ENCODE measurements at regions not wholly inside any gene's neighbourhood (a gene's known extent, or its start where the extent isn't known, plus 50 kb on each side); places are given as distances from the start of the nearest gene placed in this dataset.

DNA sequence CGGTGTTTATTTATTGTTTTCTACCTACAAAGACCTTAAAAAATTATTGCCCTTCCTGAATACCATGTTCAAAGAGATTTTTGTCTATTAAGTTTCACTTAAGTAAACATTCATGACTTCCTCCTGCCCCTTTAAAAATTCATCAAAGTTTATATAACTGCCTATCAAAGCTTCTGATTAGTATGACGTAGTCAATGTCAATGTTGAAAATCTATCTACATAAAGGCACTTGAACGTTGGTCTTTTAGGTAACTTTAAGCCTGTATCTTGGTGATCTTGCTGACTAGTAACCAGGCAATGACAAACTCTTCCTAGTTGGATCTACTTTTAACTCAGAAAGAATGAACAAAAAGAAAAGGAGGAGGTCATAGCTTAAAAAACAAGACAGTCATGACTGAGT is 97.2 kb downstream of the MAIP1 start:
- Histone ChIP-seq H3K79me2 (ENCODE audit: control insufficient read depth, insufficient read depth, low read length) (no peaks in the 10 kb centered on the region), H4K20me1 (ENCODE audit: control insufficient read depth, insufficient read depth, low read length, poor library complexity, severe bottlenecking) (no peaks in the 10 kb centered on the region), H3K4me2 (replicated peaks; ENCODE audit: low read depth, low read length, poor library complexity, severe bottlenecking) (no peak overlapping the region), H3K27ac (ENCODE audit: low read length in 2 of 2) (no peak overlapping the region), H3K9ac (ENCODE audit: low read length) (no peak overlapping the region), H3K27me3 (replicated peaks in 1 of 4; ENCODE audit: control extremely low read depth in 1 of 4, control insufficient read depth in 3 of 4, insufficient read depth in 4 of 4, low read length in 3 of 4) (peaks cover 0 to 5% (median 0%) of the 10 kb centered on the region in 4 experiments), H3K4me1 (ENCODE audit: control insufficient read depth in 2 of 2, insufficient read depth in 2 of 2, low read length in 2 of 2) (no peaks in the 10 kb centered on the region), H2AFZ (ENCODE audit: insufficient read depth, low read depth, low read length, poor library complexity, severe bottlenecking) (no peak overlapping the region), H3K4me3 (ENCODE audit: control extremely low read depth in 1 of 5, extremely low read depth in 1 of 5, insufficient read depth in 1 of 5, low read depth in 2 of 5, low read length in 4 of 5) (no peak overlapping the region), H3K36me3 (replicated peaks in 1 of 2; ENCODE audit: control extremely low read depth in 1 of 2, control insufficient read depth in 1 of 2, extremely low read depth in 1 of 2, insufficient read depth in 2 of 2, low read length in 1 of 2) (no peaks in the 10 kb centered on the region), H3K9me3 (ENCODE audit: control extremely low read depth in 1 of 3, control insufficient read depth in 2 of 3, insufficient read depth in 1 of 3, low read length in 2 of 3) (no peaks in the 10 kb centered on the region)
- ChIA-PET POLR2A (no interaction called here), CTCF (no interaction called here)
- Mint-ChIP-seq H3K4me1 (no peaks in the 10 kb centered on the region), H3K27me3 (peaks cover 15% of the 10 kb centered on the region), H3K4me3 (no peak overlapping the region), H3K9me3 (ENCODE audit: insufficient read depth) (peaks cover 3% of the 10 kb centered on the region), H3K27ac (no peak overlapping the region)
- no peak for DNase-seq
- no peak for ATAC-seq (ENCODE audit: low read depth)
- WGBS (ENCODE audit: insufficient coverage): no CpG with 5 or more reads among the region's 3 CpGs
- intact Hi-C loops (cut with micrococcal nuclease): no loop called here
- TF ChIP-seq, protein P1, sequence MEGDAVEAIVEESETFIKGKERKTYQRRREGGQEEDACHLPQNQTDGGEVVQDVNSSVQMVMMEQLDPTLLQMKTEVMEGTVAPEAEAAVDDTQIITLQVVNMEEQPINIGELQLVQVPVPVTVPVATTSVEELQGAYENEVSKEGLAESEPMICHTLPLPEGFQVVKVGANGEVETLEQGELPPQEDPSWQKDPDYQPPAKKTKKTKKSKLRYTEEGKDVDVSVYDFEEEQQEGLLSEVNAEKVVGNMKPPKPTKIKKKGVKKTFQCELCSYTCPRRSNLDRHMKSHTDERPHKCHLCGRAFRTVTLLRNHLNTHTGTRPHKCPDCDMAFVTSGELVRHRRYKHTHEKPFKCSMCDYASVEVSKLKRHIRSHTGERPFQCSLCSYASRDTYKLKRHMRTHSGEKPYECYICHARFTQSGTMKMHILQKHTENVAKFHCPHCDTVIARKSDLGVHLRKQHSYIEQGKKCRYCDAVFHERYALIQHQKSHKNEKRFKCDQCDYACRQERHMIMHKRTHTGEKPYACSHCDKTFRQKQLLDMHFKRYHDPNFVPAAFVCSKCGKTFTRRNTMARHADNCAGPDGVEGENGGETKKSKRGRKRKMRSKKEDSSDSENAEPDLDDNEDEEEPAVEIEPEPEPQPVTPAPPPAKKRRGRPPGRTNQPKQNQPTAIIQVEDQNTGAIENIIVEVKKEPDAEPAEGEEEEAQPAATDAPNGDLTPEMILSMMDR (IDR thresholded peaks at IDR 0.05): no peak
- no peak for TF ChIP-seq EZH2 (IDR thresholded peaks at IDR 0.05; ENCODE audit: borderline replicate concordance, insufficient read depth, low read depth, low read length, poor library complexity, severe bottlenecking)

DNA sequence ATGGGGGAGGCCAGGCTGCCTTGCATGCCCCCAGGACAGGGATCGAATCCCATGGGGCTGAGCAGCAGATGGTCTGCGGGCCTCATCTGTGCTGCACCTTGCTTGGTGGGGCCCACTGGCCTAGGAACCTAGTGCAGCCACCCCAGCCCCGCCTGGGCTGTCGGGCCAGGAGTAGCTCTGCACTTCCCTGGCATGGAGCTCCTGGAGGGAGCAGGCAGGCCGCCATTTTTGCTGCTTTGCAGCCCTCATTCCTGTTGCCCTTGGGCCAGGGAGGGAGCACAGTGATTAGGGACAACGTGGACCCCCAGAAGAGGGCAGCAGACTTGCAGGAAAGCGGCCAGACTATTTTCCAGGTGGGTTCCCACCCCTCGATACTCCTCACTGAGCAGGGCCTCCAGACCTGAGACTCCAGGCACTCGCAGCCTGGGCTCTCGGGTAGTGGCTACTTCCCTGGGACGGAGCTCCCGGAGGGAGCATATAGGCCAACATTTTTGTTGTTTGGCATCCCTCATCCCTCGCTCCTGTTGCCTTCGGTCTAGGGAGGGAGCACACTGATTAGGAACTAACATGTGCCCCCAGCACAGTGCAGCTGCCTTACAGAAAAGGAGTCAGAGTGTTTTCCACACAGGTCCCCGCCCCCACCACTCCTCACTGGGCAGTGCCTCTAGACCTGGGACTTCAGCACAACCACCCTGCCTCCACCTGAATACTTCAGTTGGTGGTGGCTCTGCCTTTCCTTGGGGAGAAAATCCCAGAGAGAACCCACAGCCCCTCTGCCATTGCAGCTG is 99.5 kb downstream of the MAIP1 start:
- peaks cover 0 to 5% (median 1%) of the 10 kb centered on the region in 4 experiments for H3K27me3 ChIP-seq (replicated peaks in 1 of 4; ENCODE audit: control extremely low read depth in 1 of 4, control insufficient read depth in 3 of 4, insufficient read depth in 4 of 4, low read length in 3 of 4)

More for the DNA sequence above, 99.5 kb downstream of the MAIP1 start:
- Histone ChIP-seq H2AFZ (ENCODE audit: insufficient read depth, low read depth, low read length, poor library complexity, severe bottlenecking) (no peak overlapping the region), H3K4me1 (ENCODE audit: control insufficient read depth in 2 of 2, insufficient read depth in 2 of 2, low read length in 2 of 2) (no peaks in the 10 kb centered on the region), H3K9ac (ENCODE audit: low read length) (no peak overlapping the region), H3K4me2 (replicated peaks; ENCODE audit: low read depth, low read length, poor library complexity, severe bottlenecking) (no peak overlapping the region), H3K79me2 (ENCODE audit: control insufficient read depth, insufficient read depth, low read length) (no peaks in the 10 kb centered on the region), H4K20me1 (ENCODE audit: control insufficient read depth, insufficient read depth, low read length, poor library complexity, severe bottlenecking) (no peaks in the 10 kb centered on the region), H3K36me3 (replicated peaks in 1 of 2; ENCODE audit: control extremely low read depth in 1 of 2, control insufficient read depth in 1 of 2, extremely low read depth in 1 of 2, insufficient read depth in 2 of 2, low read length in 1 of 2) (no peaks in the 10 kb centered on the region), H3K9me3 (ENCODE audit: control extremely low read depth in 1 of 3, control insufficient read depth in 2 of 3, insufficient read depth in 1 of 3, low read length in 2 of 3) (no peaks in the 10 kb centered on the region), H3K27ac (ENCODE audit: low read length in 2 of 2) (no peak overlapping the region), H3K4me3 (ENCODE audit: control extremely low read depth in 1 of 5, extremely low read depth in 1 of 5, insufficient read depth in 1 of 5, low read depth in 2 of 5, low read length in 4 of 5) (no peak overlapping the region)
- Mint-ChIP-seq H3K27me3 (peaks cover 15% of the 10 kb centered on the region), H3K4me3 (no peak overlapping the region), H3K4me1 (no peaks in the 10 kb centered on the region), H3K27ac (no peak overlapping the region), H3K9me3 (ENCODE audit: insufficient read depth) (peaks cover 3% of the 10 kb centered on the region)
- no peak for TF ChIP-seq EZH2 (IDR thresholded peaks at IDR 0.05; ENCODE audit: borderline replicate concordance, insufficient read depth, low read depth, low read length, poor library complexity, severe bottlenecking)
- TF ChIP-seq, protein P1 (IDR thresholded peaks at IDR 0.05): no peak
- 88% methylated on average over 15 of the region's 15 CpGs for WGBS (ENCODE audit: insufficient coverage)
- ChIA-PET CTCF (no interaction called here), POLR2A (no interaction called here)
- intact Hi-C loops (cut with micrococcal nuclease): no loop called here
- no peak for ATAC-seq (ENCODE audit: low read depth)
- DNase-seq: no peak

Measured in B cell (primary cell).